ENCODE measurements at regions not wholly inside any gene's neighbourhood (a gene's known extent, or its start where the extent isn't known, plus 50 kb on each side); places are given as distances from the start of the nearest gene placed in this dataset.

DNA sequence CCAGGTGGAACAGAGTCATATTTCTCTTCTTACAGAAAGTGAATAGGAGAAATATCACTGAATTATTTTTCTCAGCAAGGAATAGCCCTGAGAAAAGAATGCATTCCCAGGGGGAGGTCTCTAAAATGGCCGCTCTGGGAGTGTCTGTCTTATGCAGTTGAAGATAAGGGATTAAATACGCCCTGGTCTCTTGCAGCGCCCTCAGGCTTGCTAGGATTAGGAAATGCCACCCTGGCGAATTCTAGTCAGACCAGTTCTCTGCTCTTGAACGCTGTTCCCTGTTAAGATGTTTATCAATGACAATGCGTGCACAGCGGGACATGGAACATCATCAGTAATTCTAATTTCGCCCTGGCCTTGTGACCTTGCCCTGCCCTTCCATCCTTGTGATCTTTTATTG is 949.0 kb upstream of the SEMA6D start:
- TF ChIP-seq, protein P1, sequence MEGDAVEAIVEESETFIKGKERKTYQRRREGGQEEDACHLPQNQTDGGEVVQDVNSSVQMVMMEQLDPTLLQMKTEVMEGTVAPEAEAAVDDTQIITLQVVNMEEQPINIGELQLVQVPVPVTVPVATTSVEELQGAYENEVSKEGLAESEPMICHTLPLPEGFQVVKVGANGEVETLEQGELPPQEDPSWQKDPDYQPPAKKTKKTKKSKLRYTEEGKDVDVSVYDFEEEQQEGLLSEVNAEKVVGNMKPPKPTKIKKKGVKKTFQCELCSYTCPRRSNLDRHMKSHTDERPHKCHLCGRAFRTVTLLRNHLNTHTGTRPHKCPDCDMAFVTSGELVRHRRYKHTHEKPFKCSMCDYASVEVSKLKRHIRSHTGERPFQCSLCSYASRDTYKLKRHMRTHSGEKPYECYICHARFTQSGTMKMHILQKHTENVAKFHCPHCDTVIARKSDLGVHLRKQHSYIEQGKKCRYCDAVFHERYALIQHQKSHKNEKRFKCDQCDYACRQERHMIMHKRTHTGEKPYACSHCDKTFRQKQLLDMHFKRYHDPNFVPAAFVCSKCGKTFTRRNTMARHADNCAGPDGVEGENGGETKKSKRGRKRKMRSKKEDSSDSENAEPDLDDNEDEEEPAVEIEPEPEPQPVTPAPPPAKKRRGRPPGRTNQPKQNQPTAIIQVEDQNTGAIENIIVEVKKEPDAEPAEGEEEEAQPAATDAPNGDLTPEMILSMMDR (IDR thresholded peaks at IDR 0.05 in 2 of 3, conservative IDR thresholded peaks at IDR 0.05 in 1 of 3; ENCODE audit: borderline replicate concordance in 1 of 3, insufficient read depth in 1 of 3, low read depth in 2 of 3, low read length in 2 of 3), result no peak
- no peak for TF ChIP-seq ZNF274 (IDR thresholded peaks at IDR 0.05; ENCODE audit: low read depth, low read length)
- no peak for TF ChIP-seq POLR2A (IDR thresholded peaks at IDR 0.05; ENCODE audit: borderline replicate concordance, extremely low read depth, insufficient read depth, insufficient read length)
- no peak for TF ChIP-seq JUND (IDR thresholded peaks at IDR 0.05)
- TF ChIP-seq POLR2AphosphoS5 (IDR thresholded peaks at IDR 0.05; ENCODE audit: low read depth, low read length), result no peak
- TF ChIP-seq, protein P2, sequence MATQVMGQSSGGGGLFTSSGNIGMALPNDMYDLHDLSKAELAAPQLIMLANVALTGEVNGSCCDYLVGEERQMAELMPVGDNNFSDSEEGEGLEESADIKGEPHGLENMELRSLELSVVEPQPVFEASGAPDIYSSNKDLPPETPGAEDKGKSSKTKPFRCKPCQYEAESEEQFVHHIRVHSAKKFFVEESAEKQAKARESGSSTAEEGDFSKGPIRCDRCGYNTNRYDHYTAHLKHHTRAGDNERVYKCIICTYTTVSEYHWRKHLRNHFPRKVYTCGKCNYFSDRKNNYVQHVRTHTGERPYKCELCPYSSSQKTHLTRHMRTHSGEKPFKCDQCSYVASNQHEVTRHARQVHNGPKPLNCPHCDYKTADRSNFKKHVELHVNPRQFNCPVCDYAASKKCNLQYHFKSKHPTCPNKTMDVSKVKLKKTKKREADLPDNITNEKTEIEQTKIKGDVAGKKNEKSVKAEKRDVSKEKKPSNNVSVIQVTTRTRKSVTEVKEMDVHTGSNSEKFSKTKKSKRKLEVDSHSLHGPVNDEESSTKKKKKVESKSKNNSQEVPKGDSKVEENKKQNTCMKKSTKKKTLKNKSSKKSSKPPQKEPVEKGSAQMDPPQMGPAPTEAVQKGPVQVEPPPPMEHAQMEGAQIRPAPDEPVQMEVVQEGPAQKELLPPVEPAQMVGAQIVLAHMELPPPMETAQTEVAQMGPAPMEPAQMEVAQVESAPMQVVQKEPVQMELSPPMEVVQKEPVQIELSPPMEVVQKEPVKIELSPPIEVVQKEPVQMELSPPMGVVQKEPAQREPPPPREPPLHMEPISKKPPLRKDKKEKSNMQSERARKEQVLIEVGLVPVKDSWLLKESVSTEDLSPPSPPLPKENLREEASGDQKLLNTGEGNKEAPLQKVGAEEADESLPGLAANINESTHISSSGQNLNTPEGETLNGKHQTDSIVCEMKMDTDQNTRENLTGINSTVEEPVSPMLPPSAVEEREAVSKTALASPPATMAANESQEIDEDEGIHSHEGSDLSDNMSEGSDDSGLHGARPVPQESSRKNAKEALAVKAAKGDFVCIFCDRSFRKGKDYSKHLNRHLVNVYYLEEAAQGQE (IDR thresholded peaks at IDR 0.05; ENCODE audit: low read depth), result no peak
- TF ChIP-seq SIN3A (IDR thresholded peaks at IDR 0.05; ENCODE audit: low read depth), result no peak
- TF ChIP-seq EZH2phosphoT487 (IDR thresholded peaks at IDR 0.05; ENCODE audit: borderline replicate concordance), result no peak
- TF ChIP-seq EGR1 (IDR thresholded peaks at IDR 0.05; ENCODE audit: low read depth), result no peak
- TF ChIP-seq EZH2 (IDR thresholded peaks at IDR 0.05), result no peak

Data from HCT116 (cell line).